HFFc6 (cell line): ENCODE measurements at regions not wholly inside any gene's neighbourhood (a gene's known extent, or its start where the extent isn't known, plus 50 kb on each side); places are given as distances from the start of the nearest gene placed in this dataset.

Experiments used
- DNase-seq: peaks from one replicate; pipeline ENCODE4 v3.0.0-alpha.2; 2018
- H3K27ac Mint-ChIP-seq: 2 replicates; pipeline ENCODE4 v1.8.0; 2020; ENCODE audit warnings: mild to moderate bottlenecking, mixed read lengths
- H3K27me3 Mint-ChIP-seq: 2 replicates; pipeline ENCODE4 v1.8.0; 2021; ENCODE audit warnings: mild to moderate bottlenecking, moderate library complexity, mixed read lengths; ENCODE audit not compliant: insufficient read depth
- H3K36me3 Mint-ChIP-seq: 2 replicates; pipeline ENCODE4 v1.8.0; 2021; ENCODE audit warnings: low read depth, mixed read lengths
- H3K4me1 Mint-ChIP-seq: 2 replicates; pipeline ENCODE4 v1.8.0; 2020; ENCODE audit warnings: low read depth, mixed read lengths
- H3K4me3 Mint-ChIP-seq: 2 replicates; pipeline ENCODE4 v1.8.0; 2020; ENCODE audit warnings: mild to moderate bottlenecking, moderate library complexity, mixed read lengths
- H3K9me3 Mint-ChIP-seq: 2 replicates; pipeline ENCODE4 v1.8.0; 2020; ENCODE audit warnings: mild to moderate bottlenecking, mixed read lengths
- CTCF ChIP-seq: fragments of 200-600 bp; sonication (generic); IDR thresholded peaks from 2 replicates; pipeline ENCODE4 v1.5.0; 2021; ENCODE audit warnings: antibody characterized with exemption, mild to moderate bottlenecking

GRCh38 chr10:63788152-63788821 is 267.1 kb downstream of the REEP3 start:
- H3K27ac Mint-ChIP-seq = no peak overlapping the region
- H3K4me3 Mint-ChIP-seq = no peak overlapping the region
- TF ChIP-seq CTCF = no peak
- H3K4me1 Mint-ChIP-seq = no peaks in the 10 kb centered on the region
- H3K9me3 Mint-ChIP-seq = no peaks in the 10 kb centered on the region
- H3K27me3 Mint-ChIP-seq = no peaks in the 10 kb centered on the region
- no peak for DNase-seq
- H3K36me3 Mint-ChIP-seq = no peaks in the 10 kb centered on the region

- no peak for TF ChIP-seq CTCF
- no peak overlapping the region for H3K27ac Mint-ChIP-seq
- H3K4me3 Mint-ChIP-seq = no peak overlapping the region
- H3K36me3 Mint-ChIP-seq = no peaks in the 10 kb centered on the region
- H3K9me3 Mint-ChIP-seq = no peaks in the 10 kb centered on the region
- no peak for DNase-seq
- H3K4me1 Mint-ChIP-seq = peaks cover 16% of the 10 kb centered on the region
- no peaks in the 10 kb centered on the region for H3K27me3 Mint-ChIP-seq
Measured at GRCh38 chr10:63795094-63795860, 274.1 kb downstream of the REEP3 start.

GRCh38 chr10:63798599-63799498 is 277.6 kb downstream of the REEP3 start:
- Mint-ChIP-seq H3K9me3 (no peaks in the 10 kb centered on the region), H3K4me3 (peak overlapping the region; percentile 72), H3K4me1 (peaks cover 16% of the 10 kb centered on the region), H3K27ac (peak overlapping the region; percentile 19; the same call in 1 of the 2 replicates), H3K27me3 (peaks cover 9% of the 10 kb centered on the region), H3K36me3 (no peaks in the 10 kb centered on the region)
- DNase-seq = peak; percentile 61
- no peak for TF ChIP-seq CTCF

- no peaks in the 10 kb centered on the region for H3K9me3 Mint-ChIP-seq
- peak overlapping the region; percentile 72 for H3K4me3 Mint-ChIP-seq
- no peak for DNase-seq
- H3K27ac Mint-ChIP-seq = peak overlapping the region; percentile 19; the same call in 1 of the 2 replicates
- H3K36me3 Mint-ChIP-seq = no peaks in the 10 kb centered on the region
- TF ChIP-seq CTCF = no peak
- peaks cover 16% of the 10 kb centered on the region for H3K4me1 Mint-ChIP-seq
- peaks cover 9% of the 10 kb centered on the region for H3K27me3 Mint-ChIP-seq
Measured at GRCh38 chr10:63799521-63800300, 278.5 kb downstream of the REEP3 start.

GRCh38 chr10:63801166-63801565 is 280.0 kb downstream of the REEP3 start:
- no peak overlapping the region for H3K27ac Mint-ChIP-seq
- H3K27me3 Mint-ChIP-seq = peaks cover 12% of the 10 kb centered on the region
- no peaks in the 10 kb centered on the region for H3K9me3 Mint-ChIP-seq
- peaks cover 16% of the 10 kb centered on the region for H3K4me1 Mint-ChIP-seq
- DNase-seq = no peak
- no peak overlapping the region for H3K4me3 Mint-ChIP-seq
- no peak for TF ChIP-seq CTCF
- no peaks in the 10 kb centered on the region for H3K36me3 Mint-ChIP-seq
